HG03196 (cell line): ENCODE measurements at regions not wholly inside any gene's neighbourhood (a gene's known extent, or its start where the extent isn't known, plus 50 kb on each side); places are given as distances from the start of the nearest gene placed in this dataset.

Source experiments
- ATAC-seq: cut with Tn5 transposase; IDR thresholded peaks from one replicate; pipeline ENCODE4 v1.9.1; 2021; ENCODE audit not compliant: unreplicated experiment

DNA sequence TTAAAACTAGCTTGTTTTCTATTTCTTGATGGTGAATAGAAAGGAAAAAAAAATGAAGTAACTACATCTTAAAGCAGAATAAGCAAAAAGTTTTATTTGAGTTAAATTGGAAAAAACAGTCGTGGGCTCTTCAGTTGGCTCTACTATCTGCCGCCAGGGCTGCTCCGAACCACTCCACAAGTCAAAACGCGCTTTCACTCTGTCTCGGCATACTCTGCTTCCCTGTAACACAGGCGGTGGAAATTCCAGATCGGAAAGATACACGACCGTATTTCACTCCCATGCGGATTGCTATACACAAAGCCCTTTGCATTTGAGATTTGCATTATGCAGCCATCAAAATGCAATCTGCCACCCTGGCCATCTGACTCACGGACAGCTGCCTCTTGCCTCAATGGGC is 505.6 kb downstream of the IRX1 start:
- ATAC-seq, result no peak

DNA sequence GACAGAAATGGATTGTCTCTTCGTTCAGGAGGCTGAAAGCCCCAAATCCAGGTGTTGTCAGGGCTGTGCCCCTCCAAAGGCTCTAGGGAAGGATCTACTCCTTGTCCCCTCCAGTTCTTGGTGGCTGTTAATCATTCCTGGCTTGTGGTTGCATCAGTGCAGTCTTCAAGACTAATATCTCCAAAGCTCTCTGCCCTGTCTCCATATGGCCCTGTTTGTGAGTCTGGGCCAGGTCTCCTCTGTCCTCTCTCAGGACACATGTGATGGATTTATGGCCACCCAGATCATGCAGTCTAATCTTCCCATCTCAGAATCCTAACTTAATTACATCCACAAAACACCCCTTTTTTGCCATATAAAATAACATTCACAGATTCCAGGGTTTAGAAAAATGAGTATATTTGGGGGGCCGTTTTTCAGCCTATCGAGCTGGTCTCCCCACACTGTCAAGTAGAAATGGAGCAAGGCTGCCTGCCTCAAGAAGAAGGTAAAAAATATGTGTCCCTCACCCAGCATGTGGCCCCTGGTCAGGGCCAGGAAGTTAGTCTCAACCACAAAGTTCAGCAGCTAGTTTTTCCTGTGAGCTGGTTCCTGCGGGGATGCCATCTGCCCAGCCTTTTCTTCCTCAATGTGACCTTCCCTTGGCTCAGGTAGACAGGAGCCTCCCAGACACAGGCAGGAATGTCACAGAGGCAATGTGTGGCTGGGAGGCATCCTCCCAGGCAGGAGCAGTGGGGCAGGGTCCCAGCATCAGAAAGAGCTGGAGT is 509.4 kb downstream of the IRX1 start:
- no peak for ATAC-seq

DNA sequence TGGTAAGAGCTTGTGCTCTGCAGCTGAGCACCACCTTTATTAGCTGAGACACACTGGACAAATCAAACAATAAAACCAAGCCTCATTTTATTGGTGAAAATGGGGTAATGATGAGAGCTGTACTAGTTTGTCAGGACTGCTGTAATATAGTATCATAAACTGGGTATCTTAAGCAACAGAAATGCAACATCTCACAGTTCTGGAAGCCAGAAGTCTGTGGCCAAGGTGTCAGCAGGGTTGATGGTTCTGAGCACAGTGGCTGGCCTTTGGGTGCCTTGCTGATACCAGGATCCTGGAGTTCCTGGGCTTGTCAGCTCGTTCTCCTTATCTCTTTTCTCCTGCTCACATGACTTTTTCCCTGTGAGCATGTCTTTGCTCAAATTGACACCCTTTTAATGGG is 513.1 kb downstream of the IRX1 start:
- no peak for ATAC-seq

DNA sequence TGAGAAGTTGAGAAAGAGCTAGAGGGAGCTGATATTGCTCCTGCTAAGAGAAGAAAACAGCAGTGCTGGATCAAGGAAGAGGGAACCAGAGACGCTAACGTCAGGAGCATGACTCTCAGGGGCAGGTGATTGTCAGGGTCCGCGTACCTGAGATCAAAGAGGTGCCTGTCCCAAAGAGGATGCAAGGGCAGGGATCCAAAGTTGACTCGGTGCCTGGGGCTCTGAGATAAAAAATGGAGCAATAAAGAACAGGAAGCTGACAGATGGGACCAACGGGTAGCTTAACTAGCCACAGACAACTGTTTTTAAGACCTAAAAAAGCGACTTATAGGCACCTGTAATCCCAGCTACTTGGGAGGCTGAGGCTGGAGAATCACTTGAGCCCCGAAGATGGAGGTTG is 517.8 kb downstream of the IRX1 start:
- ATAC-seq, result no peak

DNA sequence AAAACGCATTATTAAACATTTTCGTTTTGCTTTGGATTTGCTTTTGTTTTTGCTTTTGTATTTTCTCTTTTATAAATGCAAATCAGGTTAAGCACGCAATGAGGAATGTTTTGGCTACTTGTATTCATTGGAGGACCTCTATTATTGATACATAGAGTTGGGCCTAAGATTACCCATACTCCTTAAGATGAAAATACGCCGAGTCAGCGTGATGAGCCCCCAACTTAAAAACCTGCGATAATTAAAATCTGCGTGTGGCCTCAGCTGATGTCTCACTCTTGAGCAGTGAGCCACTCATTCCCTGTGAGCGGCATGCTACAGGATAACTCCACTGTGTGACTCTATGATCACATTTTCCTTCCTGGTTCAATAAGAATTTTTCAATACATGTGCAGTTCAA is 518.3 kb downstream of the IRX1 start:
- no peak for ATAC-seq

DNA sequence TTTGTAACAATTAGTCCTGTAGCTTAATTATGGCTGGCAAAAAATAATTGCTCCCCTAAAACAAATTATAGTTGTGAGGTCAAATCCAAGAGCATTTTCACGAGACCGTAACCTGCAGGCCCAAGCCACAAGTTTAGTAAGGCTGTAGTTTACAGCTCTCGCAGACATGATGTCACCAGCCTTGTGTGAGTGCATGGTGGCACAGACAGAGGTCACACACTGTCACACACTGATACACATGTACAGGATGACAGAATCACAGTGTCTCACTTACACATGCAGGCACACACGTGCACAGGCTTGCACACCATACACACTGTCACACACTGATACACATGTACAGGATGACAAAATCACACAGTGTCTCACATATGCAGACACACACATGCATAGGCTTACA is 518.8 kb downstream of the IRX1 start:
- ATAC-seq, result no peak

DNA sequence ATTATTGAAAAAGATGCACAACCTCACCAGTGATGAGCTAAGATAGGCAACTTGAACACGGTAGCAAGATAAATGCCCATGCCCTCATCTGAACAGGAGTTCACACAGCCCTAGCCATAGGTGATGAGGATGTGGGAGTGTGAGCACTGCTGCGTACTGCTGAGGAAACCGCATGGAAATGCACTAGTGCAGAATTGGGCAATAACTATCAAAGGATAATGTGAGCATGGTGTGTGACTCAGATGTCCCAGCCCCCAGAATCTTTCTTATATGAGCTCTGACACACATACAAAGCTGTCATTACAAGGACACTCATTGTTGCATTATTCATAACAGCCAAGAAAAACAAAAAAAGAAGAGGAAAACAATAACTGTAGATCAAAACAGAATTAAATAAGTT is 521.2 kb downstream of the IRX1 start:
- ATAC-seq, result no peak

DNA sequence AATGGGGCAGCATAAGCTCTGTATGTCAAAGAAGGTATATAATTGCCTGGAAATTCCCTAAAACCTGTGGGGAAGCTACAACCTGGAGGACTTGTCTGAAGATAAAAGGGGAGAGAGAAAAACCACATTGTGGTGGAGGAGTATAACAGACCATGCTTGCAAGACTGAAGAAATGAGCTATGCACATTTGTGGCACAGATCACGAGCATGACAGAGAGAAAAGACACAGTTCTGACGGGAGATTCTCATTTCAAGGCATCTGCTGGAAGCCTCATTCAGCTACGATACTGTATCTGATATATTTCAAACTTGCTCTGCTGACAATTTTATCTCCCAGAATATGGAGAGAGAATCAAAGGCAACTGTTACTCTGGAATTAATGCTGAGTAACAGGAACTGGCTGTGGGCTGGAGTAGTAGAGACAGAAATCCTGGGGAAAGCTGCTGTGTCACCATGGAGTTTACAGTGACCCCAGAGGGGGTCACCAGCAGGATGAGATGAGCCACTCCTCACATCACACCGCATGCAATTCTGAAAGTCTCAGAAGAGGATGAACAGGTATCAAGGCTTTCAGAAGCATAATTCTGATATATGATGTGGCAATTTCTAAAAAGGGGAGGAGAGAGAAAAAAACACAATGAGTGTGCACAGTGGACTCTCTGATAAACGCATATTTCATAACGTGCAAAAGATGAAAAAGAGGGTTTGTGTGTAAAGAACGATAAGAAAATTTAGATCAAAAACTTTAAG is 528.8 kb downstream of the IRX1 start:
- ATAC-seq, result no peak

DNA sequence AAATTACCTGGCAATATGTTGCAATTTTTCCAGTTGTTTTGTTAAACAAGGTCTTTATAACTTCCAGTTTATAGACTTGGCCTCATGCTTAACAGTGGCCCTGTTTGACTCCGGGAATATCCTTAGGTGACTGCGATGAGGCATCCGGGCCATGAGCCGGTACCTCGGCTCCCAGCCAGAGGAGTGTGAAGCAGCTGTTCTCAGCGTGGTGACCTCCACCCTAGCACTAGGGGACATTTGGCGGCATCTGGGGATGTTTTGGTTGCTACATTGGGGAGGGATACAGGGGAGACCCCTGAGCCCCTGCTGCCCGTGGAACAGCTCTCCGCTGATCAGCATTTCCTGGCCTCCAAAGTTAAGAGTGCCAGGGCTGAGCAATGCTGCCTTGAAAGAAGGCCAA is 533.4 kb downstream of the IRX1 start:
- ATAC-seq, result no peak

DNA sequence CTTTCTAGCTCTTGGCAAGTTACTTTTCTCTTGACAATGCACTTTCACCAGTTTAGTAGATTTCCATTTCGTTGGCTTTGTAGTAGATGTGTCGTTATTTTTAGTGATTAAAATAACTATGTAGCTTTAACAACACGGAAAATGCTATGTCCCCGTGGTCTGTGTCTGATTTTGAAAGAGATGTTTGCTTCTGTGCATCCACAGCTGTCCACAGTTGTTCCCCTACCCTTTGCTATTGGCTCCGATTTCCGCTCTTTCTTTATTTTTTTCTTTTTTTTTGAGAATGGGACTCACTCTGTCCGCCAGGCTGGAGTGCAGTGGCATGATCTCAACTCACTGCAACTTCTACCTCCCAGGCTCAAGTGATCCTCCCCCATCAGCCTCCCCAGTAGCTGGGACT is 533.9 kb downstream of the IRX1 start:
- no peak for ATAC-seq

DNA sequence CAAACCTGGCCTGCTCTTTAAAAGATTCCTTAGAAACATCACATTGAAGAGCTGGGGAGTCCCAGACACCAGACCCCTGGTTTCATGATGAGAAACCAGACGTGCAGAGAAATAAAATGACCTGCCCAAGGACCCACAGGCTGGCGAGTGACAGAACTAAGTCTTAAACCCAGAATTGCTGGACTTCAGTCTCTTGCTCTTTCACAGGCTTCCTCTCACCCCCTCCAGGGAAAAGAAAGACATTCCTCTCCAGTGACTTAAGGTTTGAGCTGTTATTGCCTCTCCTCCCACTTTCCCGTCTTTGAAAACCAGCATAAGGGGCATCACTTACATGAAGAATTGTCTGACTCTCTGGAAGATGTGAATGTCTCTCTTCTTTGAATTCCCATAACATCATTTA is 535.2 kb downstream of the IRX1 start:
- no peak for ATAC-seq

DNA sequence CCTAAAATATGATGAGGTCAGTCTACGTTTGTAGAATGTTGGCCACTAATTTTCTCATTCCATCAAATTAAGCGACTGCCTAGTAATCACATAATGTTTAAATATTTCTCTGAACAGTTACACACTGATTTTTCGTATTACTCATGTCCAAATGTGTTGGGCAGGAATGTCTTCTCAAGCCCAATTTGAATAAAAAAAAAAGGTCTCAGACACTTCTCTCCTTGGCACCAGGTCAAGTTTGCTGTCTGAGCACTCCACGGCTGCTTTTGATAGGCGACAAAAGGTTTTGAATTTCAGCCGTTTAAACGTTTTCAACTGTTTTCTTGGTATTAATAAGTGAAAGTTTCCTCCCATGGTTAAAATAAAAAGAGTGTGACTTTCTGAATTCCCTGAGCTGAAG is 542.1 kb downstream of the IRX1 start:
- ATAC-seq, result no peak

DNA sequence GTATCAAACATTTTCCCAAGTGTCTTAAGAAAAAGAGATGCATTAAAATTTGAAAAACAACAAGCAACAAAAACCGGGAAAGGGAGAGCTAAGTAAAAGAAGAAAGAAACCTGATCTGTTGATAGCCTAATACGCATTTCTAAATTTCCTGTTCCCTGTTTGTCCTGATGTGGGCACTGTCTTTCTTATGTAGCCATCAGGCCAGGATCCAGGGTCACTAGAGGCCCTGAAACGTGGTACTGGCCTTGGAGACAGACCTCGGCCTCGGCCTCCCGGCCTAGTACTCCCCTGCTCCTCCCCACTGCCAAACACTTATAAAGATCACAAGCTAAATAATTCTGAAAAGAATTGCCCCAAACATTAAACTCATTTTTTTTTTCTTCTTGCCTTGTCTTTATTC is 547.2 kb downstream of the IRX1 start:
- ATAC-seq, result no peak

DNA sequence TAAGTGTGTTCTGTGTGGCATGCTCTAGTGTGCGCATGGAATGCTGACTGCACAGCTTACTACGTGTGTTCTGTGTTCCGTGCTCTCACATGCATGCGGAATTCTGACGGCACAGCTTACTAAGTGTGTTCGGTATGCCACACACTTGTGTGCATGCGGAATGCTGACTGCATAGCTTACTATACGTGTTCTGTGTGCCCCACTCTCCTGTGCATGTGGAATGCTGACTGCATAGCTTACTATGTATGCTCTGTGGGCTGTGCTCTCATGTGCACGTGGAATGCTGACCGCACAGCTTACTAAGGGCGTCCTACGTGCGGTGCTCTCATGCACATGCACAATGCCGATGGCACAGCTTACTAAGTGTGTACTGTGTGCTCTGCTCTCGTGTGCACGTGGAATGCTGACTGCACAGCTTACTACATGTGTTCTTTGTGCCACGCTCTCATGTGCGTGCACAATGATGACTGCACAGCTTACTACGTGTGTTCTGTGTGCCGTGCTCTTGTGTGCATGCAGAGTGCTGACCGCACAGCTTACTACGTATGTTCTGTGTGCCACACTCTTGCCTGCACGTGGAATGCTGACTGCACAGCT is 548.9 kb downstream of the IRX1 start:
- no peak for ATAC-seq

DNA sequence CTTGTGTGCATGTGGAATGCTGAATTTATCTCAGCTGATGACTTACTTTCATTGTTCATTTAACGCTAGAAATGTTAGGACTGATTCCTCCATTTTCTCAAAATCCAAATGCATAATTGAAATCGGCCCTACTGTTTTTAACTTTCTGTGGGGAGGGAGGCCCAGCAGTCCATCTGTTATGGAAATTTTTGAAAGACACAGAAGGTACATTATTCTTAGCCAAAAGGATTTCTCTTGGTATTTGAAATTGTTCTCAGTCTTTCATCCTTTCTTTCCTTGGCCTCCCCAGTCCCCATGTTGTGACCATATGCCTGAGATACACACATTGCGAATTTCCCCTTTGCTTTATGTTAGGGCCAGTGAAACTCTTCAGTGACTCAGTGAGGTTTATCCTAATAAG is 549.9 kb downstream of the IRX1 start:
- ATAC-seq, result no peak

DNA sequence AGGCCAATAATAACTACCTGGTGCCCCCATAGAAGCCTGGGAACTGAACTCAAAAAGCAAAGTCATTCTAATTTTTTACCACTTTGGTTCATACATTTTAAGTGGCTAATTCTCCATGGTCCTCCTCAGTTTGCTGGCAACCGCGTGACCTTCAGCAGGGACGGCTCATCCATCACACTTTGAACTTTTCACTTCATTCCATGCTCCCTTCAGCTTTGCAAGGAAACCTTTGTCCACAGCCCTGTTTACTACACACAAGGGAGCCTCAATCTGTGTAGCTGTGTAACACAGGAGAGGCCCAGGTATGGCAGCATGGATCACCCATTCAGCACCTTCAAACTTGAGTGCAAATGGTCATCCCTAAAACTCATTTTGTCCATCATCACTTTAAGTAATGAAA is 552.4 kb downstream of the IRX1 start:
- ATAC-seq, result no peak

DNA sequence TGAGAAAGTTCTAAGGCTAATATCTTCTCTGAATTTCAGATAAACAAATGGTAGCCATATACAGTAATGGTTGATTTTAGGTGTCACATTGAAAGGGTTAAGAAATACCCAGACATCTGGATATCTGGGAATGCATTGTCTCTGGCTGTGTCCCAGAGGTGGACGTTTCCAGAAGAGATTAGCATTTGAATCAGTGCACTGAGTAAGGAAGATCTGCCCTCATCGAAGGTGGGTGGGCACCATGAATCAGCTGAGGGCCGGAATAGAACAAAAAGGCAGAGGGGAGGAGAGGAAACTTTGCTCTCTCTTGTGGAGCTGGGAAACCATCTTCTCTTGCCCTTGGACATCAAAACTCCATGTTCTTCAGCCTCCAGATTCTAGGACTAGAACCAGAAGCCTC is 554.4 kb downstream of the IRX1 start:
- no peak for ATAC-seq

DNA sequence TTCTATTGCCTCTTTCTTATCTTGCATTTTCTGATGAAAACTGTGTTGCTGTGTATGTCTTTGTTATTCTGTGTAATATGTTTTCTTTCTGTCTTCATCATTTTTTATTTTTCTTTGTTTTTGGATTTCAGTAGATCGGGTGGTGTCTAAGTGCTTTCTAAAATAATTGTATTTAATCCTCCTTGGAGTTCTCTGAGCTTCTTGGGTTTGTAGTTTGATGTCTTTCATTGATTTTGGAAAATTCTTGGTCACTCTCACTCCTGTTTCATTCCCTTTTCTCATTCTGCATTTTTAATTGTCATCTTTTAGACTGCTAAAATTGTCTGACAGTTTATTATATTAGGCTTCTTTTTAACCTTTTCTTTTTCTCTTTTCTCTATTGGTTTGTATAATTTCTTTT is 560.5 kb downstream of the IRX1 start:
- no peak for ATAC-seq

DNA sequence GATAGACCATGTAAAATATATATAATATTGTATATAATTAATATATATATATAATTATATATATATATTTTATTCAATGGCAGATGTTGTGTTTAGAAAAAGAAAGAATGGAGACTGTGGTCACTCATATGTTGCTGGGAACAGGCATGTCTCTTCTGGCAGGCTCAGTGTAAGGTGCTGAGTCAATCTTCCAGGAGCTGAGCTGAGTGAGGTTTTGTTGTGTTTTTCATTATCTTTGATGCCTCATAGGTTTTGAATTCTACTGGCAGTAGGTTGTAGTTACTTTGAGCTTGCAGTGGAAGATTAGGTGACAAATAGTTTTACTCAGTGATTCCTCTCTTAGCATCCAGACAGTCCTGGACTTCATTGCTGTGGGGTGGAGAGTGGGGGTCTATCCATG is 561.3 kb downstream of the IRX1 start:
- ATAC-seq, result no peak

DNA sequence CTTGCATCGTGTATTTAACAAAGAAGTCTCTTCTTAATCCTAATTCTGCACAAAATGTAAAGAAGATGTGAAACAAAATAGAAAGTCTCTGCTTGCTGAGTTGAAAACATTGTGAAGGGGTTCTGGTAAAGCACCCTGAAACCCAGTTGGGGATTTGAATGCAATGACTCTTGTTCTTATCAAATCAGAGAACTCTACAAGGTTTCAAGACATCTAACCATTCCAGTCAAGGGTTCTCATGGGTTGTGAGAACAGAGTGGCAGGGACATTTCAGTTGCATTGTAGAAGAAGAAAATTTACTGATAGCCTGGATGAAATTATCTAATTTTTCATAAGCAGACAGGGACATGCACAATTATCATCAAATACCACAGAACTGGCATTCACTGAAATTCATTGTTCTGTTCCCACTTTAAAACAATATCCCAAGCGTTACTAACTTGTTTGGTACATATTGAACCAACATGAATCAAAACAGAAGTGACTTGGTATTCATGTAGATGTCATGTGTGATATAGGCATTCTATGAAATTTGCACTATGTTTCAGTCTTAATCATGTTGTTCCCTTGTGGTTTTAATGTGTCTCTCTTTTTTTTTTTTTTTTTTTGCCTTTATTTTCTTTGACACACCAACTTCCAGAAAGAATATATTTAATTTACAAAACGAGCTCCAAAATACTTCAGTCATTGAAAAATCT is 563.3 kb downstream of the IRX1 start:
- ATAC-seq, result no peak

DNA sequence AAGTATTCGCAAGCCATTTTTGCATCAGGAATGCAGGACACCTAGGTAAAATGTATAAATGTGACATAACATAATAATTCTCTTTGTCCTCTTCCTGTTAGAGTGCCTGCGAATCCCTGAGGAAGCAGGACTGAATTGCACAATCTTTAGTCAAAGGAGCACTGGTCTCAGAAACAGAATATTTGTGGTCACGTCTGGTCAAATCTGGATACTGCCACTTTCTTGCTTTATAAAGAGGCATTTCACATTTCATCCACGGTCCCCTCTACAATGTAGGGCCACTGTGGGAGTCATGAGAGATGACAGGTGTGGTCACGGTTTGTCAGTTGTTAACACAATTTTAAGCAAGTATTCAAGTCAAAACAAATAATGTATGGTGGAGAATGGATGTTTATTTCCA is 564.0 kb downstream of the IRX1 start:
- ATAC-seq, result no peak

DNA sequence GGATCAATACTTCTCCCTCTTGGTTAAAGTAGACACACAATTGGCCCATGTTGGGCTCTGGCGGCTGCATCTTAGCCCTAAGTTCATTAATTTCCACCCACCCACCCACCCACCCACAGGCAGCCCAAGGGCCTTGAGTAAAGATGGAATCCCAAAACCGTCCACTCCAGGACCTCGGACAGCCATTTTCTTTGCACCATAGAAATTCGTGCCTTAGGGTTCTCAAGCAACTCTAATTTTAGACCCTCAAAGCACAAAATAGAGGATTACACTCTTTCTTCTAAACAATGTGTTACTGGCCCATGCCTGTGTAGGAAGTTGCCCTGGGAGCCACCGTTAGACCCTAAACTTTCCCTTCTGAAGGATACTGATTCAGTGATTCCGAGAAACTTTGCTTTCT is 568.5 kb downstream of the IRX1 start:
- no peak for ATAC-seq
